Kidney tubule cell (primary cell): ENCODE measurements at regions not wholly inside any gene's neighbourhood (a gene's known extent, or its start where the extent isn't known, plus 50 kb on each side); places are given as distances from the start of the nearest gene placed in this dataset.
A peak's percentile ranks its signal among the peaks of the same experiment; 100 is the strongest.
"Not testable (repeated sequence)": the region's sequence is repeated elsewhere in the genome, so short reads cannot be mapped to it uniquely, and the experiment has no call there.

Experiments used
- DNase-seq: peaks from one replicate; pipeline ENCODE4 v3.0.0-alpha.2; 2018; ENCODE audit warnings: low spot score

DNA sequence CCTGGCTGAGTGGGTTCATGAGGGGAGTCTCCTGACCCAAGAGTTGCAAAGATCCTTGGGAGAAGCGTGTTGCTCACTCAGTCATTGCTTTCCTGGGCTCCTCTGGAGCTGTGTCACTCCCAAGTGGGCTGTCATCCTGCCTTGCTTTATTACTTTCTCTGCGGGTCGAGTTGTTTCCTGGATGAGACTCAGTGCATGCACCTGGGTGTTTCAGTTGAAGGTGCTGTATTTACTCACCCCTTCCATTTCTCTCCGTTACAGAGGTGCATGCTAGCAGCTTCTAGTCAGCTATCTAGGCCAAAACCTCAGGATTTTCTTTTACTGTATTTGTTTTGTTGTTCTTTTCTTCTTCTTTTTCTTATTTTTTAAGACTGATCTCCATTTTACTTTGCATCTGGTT is 785.5 kb upstream of the EDIL3 start:
- no peak for DNase-seq

GRCh38 chr5:85173469-85173868 is 788.8 kb upstream of the EDIL3 start:
- DNase-seq = no peak

- DNase-seq = no peak
Measured at GRCh38 chr5:85182344-85182743, 797.7 kb upstream of the EDIL3 start.

- no peak for DNase-seq
Measured at GRCh38 chr5:85204289-85204688, 819.6 kb upstream of the EDIL3 start.

DNA sequence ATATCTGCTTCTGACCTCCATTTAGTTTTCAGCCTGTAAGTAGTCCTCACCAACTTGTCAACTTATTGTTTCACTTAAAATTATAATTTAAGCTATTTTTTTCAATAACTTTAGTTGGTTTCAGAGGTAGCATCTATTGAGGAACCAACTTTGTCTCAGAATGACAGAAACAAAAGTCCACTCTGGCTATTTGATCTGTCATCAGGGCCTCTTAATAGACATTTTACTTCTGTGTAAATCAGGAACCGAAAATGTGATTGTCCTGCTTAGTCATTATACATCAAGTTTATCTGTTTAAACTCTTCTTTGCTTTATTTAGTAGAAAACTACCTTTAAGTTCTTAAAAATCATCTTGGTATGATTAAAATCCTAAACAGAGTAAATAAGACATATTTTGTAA is 820.8 kb upstream of the EDIL3 start:
- DNase-seq = no peak

GRCh38 chr5:85225388-85225787 is 840.7 kb upstream of the EDIL3 start:
- DNase-seq = no peak

- no peak for DNase-seq
Measured at GRCh38 chr5:85249204-85249603, 864.5 kb upstream of the EDIL3 start.

DNA sequence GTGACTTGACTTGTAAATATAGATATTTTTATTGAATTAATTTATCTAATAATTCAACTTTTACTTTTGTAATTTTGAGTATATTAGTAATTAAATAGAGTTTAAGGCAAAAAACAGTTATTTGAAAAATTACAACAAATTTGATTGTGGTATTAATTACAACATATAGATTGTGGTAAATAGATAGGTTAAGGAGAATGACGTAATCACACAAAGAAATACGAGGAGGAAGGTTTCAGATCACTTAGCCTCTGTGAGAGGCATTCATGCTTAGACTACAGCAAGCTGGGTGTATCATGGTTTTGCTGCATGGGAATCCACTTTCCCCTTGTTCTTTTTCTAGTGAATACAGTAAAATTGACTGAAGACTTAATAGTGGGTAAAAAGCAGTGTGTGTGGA is 878.4 kb upstream of the EDIL3 start:
- DNase-seq = no peak

DNA sequence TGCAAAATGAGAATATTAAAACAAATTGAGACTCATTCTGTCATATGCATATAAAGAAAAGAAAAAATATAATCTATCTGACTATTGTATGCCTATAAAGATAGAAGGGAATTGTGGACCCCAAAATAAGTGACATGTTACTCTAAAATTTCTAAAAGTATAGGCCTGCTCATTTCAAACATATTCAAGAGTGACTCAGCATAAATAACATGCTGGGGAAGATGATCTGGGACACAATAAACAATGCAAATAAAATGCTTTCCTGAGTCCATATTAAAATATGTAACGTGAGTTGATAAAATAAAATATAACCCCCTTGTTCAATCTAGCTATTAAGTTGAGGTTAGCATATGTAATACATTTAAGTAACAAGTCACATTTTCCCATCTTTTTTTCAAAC is 882.0 kb upstream of the EDIL3 start:
- no peak for DNase-seq

DNA sequence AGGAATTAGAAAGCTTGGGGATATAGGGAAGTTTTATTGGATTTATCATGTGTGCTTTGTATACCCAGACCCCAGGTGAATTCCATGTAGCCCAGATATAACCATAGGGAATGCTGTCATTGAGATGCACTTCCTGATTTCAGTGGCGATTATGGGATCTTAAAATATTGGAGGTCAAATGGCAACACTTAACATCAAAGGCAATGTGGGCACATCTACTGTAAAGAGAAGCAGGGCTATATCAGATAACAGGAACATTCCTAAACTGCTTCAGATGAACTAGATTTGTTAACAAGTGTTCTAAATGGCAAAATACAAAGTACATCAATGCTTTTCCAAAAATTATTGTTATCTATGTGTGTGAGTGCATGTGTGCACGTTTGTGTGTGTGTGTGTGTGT is 883.5 kb upstream of the EDIL3 start:
- DNase-seq = no peak

DNA sequence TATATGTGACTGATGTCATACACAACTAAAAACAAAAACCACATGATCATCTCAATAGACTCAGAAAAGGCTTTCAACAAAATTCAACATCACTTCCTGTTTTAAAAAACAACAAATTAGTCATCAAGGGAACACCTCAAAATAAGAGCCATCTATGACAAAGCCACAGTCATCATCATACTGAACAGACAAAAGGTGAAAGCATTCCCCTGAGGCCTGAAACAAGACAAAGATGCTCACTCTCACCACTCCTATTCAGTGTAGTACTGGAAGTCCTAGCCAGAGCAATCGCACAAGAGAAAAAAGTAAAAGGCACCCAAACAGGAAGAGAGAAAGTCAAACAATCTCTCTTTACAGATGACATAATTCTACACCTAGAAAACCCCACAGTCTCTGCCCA is 893.5 kb upstream of the EDIL3 start:
- DNase-seq = peak; percentile 10

DNA sequence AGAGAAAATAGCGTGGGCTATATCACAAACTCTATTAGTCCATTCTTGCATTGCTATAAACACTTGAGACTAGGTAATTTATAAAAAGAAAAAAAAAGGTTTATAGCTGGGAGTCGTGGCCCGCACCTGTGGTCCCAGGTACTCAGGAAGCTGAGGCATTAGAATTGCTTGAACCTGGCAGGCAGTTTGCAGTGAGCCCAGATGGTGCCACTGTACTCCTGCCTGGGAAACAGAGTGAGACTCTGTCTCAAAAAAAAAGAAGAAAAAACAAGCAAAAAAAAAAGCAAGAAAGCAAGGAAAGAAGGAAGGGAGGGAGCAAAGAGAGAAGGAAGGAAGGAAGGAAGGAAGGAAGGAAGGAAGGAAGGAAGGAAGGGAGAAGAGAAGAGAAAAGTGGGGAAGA is 904.2 kb upstream of the EDIL3 start:
- no peak for DNase-seq

DNA sequence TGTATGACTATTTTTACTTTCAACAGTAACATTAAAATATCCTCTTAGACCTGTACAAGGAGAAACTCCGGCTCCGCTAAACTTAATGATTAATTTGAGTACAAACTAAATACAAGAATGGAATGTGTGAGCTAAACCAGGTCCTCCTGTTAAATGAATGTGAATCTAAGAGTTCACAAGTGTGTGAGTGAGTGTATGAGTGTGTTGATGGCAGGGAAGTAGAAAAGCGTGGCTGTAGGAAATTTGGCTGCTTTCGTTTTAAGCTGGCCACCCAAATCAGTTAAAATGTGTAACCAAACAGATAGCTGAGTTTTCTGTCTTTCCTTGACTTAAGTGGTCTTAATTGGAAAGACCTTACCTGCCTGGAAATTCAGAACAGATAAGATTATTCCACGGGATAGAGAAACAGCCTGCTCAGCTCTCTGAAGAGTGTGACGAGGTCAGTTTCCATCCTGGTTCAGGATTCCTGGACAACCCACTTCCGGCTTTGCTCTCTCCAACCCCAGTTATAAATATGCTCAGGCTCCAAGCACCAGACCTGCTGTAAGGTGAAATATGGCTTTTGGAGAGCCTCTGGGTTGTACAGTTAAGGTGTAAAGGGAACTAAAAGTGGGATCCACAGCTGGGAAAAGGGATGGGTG is 908.6 kb upstream of the EDIL3 start:
- DNase-seq = peak; percentile 69

- no peak for DNase-seq
Measured at GRCh38 chr5:85304524-85304923, 919.8 kb upstream of the EDIL3 start.

- no peak for DNase-seq
Measured at GRCh38 chr5:85305766-85306165, 921.1 kb upstream of the EDIL3 start.

GRCh38 chr5:85311536-85311935 is 926.9 kb upstream of the EDIL3 start:
- DNase-seq = no peak

- DNase-seq = no peak
Measured at GRCh38 chr5:85320495-85320894, 935.8 kb upstream of the EDIL3 start.

GRCh38 chr5:85333276-85333675 is 948.6 kb upstream of the EDIL3 start:
- no peak for DNase-seq

- no peak for DNase-seq
Measured at GRCh38 chr5:85337435-85337834, 952.8 kb upstream of the EDIL3 start.

- no peak for DNase-seq
Measured at GRCh38 chr5:85340790-85341189, 956.1 kb upstream of the EDIL3 start.

GRCh38 chr5:85345818-85346217 is 961.1 kb upstream of the EDIL3 start:
- DNase-seq = no peak

GRCh38 chr5:85357309-85357708 is 972.6 kb upstream of the EDIL3 start:
- DNase-seq = no peak

GRCh38 chr5:85375525-85375924 is 990.8 kb upstream of the EDIL3 start:
- no peak for DNase-seq

DNA sequence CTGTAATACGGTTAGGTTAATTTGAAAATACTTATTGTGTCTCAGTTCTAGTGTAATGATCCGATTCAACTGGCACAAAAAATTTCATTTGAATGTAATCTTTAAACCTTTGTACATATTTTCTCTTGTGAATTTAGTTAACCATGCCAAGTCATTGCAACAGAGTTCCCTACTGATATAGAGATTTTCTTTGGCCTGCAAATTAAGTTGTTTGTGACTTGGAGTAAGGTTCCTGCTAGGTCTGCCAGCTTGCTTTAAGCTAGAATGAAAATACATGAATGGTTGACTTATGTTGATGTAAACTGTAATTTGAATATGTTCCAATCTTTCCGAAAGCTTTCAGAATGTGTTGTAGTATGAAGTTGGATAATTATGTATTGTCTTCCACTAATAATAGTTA is 1004.1 kb upstream of the EDIL3 start:
- no peak for DNase-seq

GRCh38 chr5:85392309-85392708 is 1007.6 kb upstream of the EDIL3 start:
- not testable (repeated sequence) for DNase-seq
